Mesendoderm (in vitro differentiated cells): ENCODE measurements at regions not wholly inside any gene's neighbourhood (a gene's known extent, or its start where the extent isn't known, plus 50 kb on each side); places are given as distances from the start of the nearest gene placed in this dataset.
"Not testable (repeated sequence)": the region's sequence is repeated elsewhere in the genome, so short reads cannot be mapped to it uniquely, and the experiment has no call there.

Experiments
- DNase-seq: peaks from one replicate; pipeline ENCODE4 v3.0.0; 2013
- H2AK5ac ChIP-seq: 2 replicates; pipeline ENCODE4 v1.6.1; 2013; ENCODE audit warnings: low read length, inconsistent platforms
- H2BK120ac ChIP-seq: 2 replicates; pipeline ENCODE4 v1.6.1; 2013; ENCODE audit warnings: low read depth, mild to moderate bottlenecking, low read length, moderate library complexity, mixed read lengths
- H2BK15ac ChIP-seq: replicated peaks from 2 replicates; pipeline ENCODE4 v1.6.1; 2013; ENCODE audit warnings: low read depth, mild to moderate bottlenecking, moderate library complexity
- H2BK5ac ChIP-seq: 2 replicates; pipeline ENCODE4 v1.6.1; 2013; ENCODE audit warnings: low read length, inconsistent platforms
- H3K18ac ChIP-seq: 2 replicates; pipeline ENCODE4 v1.6.1; 2013; ENCODE audit warnings: mild to moderate bottlenecking, low read length, mixed read lengths
- H3K23ac ChIP-seq: one replicate; pipeline ENCODE4 v1.6.1; 2013; ENCODE audit warnings: low read length
- H3K27ac ChIP-seq: 2 replicates; pipeline ENCODE4 v1.5.1; 2013; ENCODE audit warnings: low read depth, mild to moderate bottlenecking, inconsistent platforms, low read length, moderate library complexity
- H3K27me3 ChIP-seq: 2 replicates; pipeline ENCODE4 v1.6.1; 2013; ENCODE audit warnings: low read length, control low read depth, mild to moderate bottlenecking, inconsistent platforms; ENCODE audit not compliant: insufficient read depth, poor library complexity
- H3K36me3 ChIP-seq: 2 replicates; pipeline ENCODE4 v1.6.1; 2013; ENCODE audit warnings: low read length, inconsistent platforms; ENCODE audit not compliant: control insufficient read depth, insufficient read depth
- H3K4ac ChIP-seq: one replicate; pipeline ENCODE4 v1.6.1; 2013; ENCODE audit warnings: low read depth, mild to moderate bottlenecking, low read length, moderate library complexity
- H3K4me1 ChIP-seq: 2 replicates; pipeline ENCODE4 v1.6.1; 2013; ENCODE audit warnings: low read depth, low read length, inconsistent platforms; ENCODE audit not compliant: control insufficient read depth
- H3K4me2 ChIP-seq: 2 replicates; pipeline ENCODE4 v1.6.1; 2013; ENCODE audit warnings: low read length
- H3K4me3 ChIP-seq: 2 replicates; pipeline ENCODE4 v1.5.1; 2013; ENCODE audit warnings: mild to moderate bottlenecking, low read length
- H3K56ac ChIP-seq: one replicate; pipeline ENCODE4 v1.6.1; 2013; ENCODE audit warnings: low read length
- H3K79me1 ChIP-seq: 2 replicates; pipeline ENCODE4 v1.6.1; 2013; ENCODE audit warnings: low read length, inconsistent platforms
- H3K79me2 ChIP-seq: 2 replicates; pipeline ENCODE4 v1.6.1; 2013; ENCODE audit warnings: mild to moderate bottlenecking, low read length; ENCODE audit not compliant: control insufficient read depth, insufficient read depth
- H3K9ac ChIP-seq: 2 replicates; pipeline ENCODE4 v1.6.1; 2013; ENCODE audit warnings: low read length, inconsistent platforms
- H4K5ac ChIP-seq: one replicate; pipeline ENCODE4 v1.6.1; 2013; ENCODE audit warnings: low read length
- H4K8ac ChIP-seq: one replicate; pipeline ENCODE4 v1.6.1; 2013; ENCODE audit warnings: low read depth, mild to moderate bottlenecking, control low read depth, low read length, moderate library complexity
- WGBS: extraction: QIAGEN DNeasy Blood & Tissue Kit; methylation state at CpG from one replicate; pipeline ENCODE4 v1.1.7; 2013; ENCODE audit warnings: low lambda C conversion rate, missing lambda C conversion rate; ENCODE audit not compliant: insufficient coverage; ENCODE audit errors: extremely low coverage; 5-methylcytosine and 5-hydroxymethylcytosine counted together

- WGBS: no CpG with 5 or more reads among the region's 1 CpG
- DNase-seq: no peak
- H3K79me2 ChIP-seq: no peaks in the 10 kb centered on the region
Measured at GRCh38 chr3:35263477-35263876, 375.8 kb upstream of the ARPP21 start.

GRCh38 chr3:35266065-35266464 is 373.3 kb upstream of the ARPP21 start:
- not testable (repeated sequence) for H3K4me2 ChIP-seq, H3K79me1 ChIP-seq, H3K36me3 ChIP-seq, H3K4ac ChIP-seq, H3K18ac ChIP-seq, H4K5ac ChIP-seq, H2AK5ac ChIP-seq, H3K56ac ChIP-seq, H3K9ac ChIP-seq, H3K27me3 ChIP-seq, H3K4me1 ChIP-seq, H2BK120ac ChIP-seq, H3K27ac ChIP-seq, H3K23ac ChIP-seq, H3K79me2 ChIP-seq, DNase-seq, H2BK15ac ChIP-seq, H2BK5ac ChIP-seq, H3K4me3 ChIP-seq, H4K8ac ChIP-seq
- no CpG with 5 or more reads among the region's 12 CpGs for WGBS

More at GRCh38 chr3:35263477-35263876, 375.8 kb upstream of the ARPP21 start:
- Histone ChIP-seq H3K4ac (no peak overlapping the region), H3K9ac (no peak overlapping the region), H3K56ac (no peak overlapping the region), H3K79me1 (no peaks in the 10 kb centered on the region), H3K23ac (no peak overlapping the region), H3K36me3 (no peaks in the 10 kb centered on the region), H2BK120ac (no peak overlapping the region), H2BK15ac (no peak overlapping the region), H3K4me1 (no peaks in the 10 kb centered on the region), H2BK5ac (no peak overlapping the region), H3K27me3 (no peaks in the 10 kb centered on the region), H4K5ac (no peak overlapping the region), H4K8ac (no peak overlapping the region), H2AK5ac (no peak overlapping the region), H3K18ac (no peak overlapping the region), H3K4me2 (no peak overlapping the region), H3K27ac (no peak overlapping the region), H3K4me3 (no peak overlapping the region)

GRCh38 chr3:35275768-35276167 is 363.6 kb upstream of the ARPP21 start:
- H4K8ac ChIP-seq: no peak overlapping the region
- H3K23ac ChIP-seq: no peak overlapping the region
- no peaks in the 10 kb centered on the region for H3K27me3 ChIP-seq
- no peaks in the 10 kb centered on the region for H3K36me3 ChIP-seq
- peak; percentile 7 for DNase-seq
- H2BK120ac ChIP-seq: no peak overlapping the region
- H3K79me2 ChIP-seq: no peaks in the 10 kb centered on the region
- H3K27ac ChIP-seq: no peak overlapping the region
- H3K4me1 ChIP-seq: no peaks in the 10 kb centered on the region
- H3K9ac ChIP-seq: no peak overlapping the region
- no peak overlapping the region for H3K56ac ChIP-seq
- H3K4me2 ChIP-seq: no peak overlapping the region
- H3K79me1 ChIP-seq: no peaks in the 10 kb centered on the region
- H3K4ac ChIP-seq: no peak overlapping the region
- H4K5ac ChIP-seq: no peak overlapping the region
- WGBS: no CpG with 5 or more reads among the region's 2 CpGs
- no peak overlapping the region for H2AK5ac ChIP-seq
- H2BK15ac ChIP-seq: no peak overlapping the region
- H3K4me3 ChIP-seq: no peak overlapping the region
- no peak overlapping the region for H3K18ac ChIP-seq
- H2BK5ac ChIP-seq: no peak overlapping the region

GRCh38 chr3:35276568-35276967 is 362.8 kb upstream of the ARPP21 start:
- Histone ChIP-seq H3K36me3 (no peaks in the 10 kb centered on the region), H2BK15ac (no peak overlapping the region), H3K4ac (no peak overlapping the region), H3K18ac (no peak overlapping the region), H3K4me3 (no peak overlapping the region), H2BK120ac (no peak overlapping the region), H3K27me3 (no peaks in the 10 kb centered on the region), H3K79me1 (no peaks in the 10 kb centered on the region), H3K9ac (no peak overlapping the region), H4K8ac (no peak overlapping the region), H3K23ac (no peak overlapping the region), H3K4me2 (no peak overlapping the region), H3K27ac (no peak overlapping the region), H2AK5ac (no peak overlapping the region), H3K4me1 (no peaks in the 10 kb centered on the region), H4K5ac (no peak overlapping the region), H2BK5ac (no peak overlapping the region), H3K56ac (no peak overlapping the region), H3K79me2 (no peaks in the 10 kb centered on the region)
- WGBS: no CpG with 5 or more reads among the region's 1 CpG
- DNase-seq: no peak

GRCh38 chr3:35291471-35292236 is 347.7 kb upstream of the ARPP21 start:
- Histone ChIP-seq H3K79me2 (no peaks in the 10 kb centered on the region), H3K4me3 (no peak overlapping the region), H3K4me1 (no peaks in the 10 kb centered on the region), H3K79me1 (no peaks in the 10 kb centered on the region), H3K18ac (no peak overlapping the region), H4K8ac (no peak overlapping the region), H2BK15ac (no peak overlapping the region), H2AK5ac (no peak overlapping the region), H4K5ac (no peak overlapping the region), H3K56ac (no peak overlapping the region), H3K23ac (no peak overlapping the region), H2BK120ac (no peak overlapping the region), H3K27ac (no peak overlapping the region), H3K9ac (no peak overlapping the region), H3K4me2 (no peak overlapping the region), H3K27me3 (no peaks in the 10 kb centered on the region), H2BK5ac (no peak overlapping the region), H3K36me3 (no peaks in the 10 kb centered on the region), H3K4ac (no peak overlapping the region)
- DNase-seq: peak; percentile 46
- WGBS: no CpG with 5 or more reads among the region's 4 CpGs

GRCh38 chr3:35292568-35292967 is 346.8 kb upstream of the ARPP21 start:
- H3K23ac ChIP-seq: no peak overlapping the region
- H2BK15ac ChIP-seq: no peak overlapping the region
- H3K4me1 ChIP-seq: no peaks in the 10 kb centered on the region
- H3K79me2 ChIP-seq: no peaks in the 10 kb centered on the region
- H3K4ac ChIP-seq: no peak overlapping the region
- no peaks in the 10 kb centered on the region for H3K79me1 ChIP-seq
- no peak overlapping the region for H3K4me3 ChIP-seq
- no peak overlapping the region for H2AK5ac ChIP-seq
- no peaks in the 10 kb centered on the region for H3K27me3 ChIP-seq
- no CpG with 5 or more reads among the region's 3 CpGs for WGBS
- no peak overlapping the region for H4K8ac ChIP-seq
- H3K27ac ChIP-seq: no peak overlapping the region
- H3K36me3 ChIP-seq: no peaks in the 10 kb centered on the region
- H2BK5ac ChIP-seq: no peak overlapping the region
- H3K4me2 ChIP-seq: no peak overlapping the region
- no peak overlapping the region for H2BK120ac ChIP-seq
- H3K56ac ChIP-seq: no peak overlapping the region
- DNase-seq: no peak
- H3K18ac ChIP-seq: no peak overlapping the region
- H4K5ac ChIP-seq: no peak overlapping the region
- no peak overlapping the region for H3K9ac ChIP-seq
